ENCODE measurements at regions not wholly inside any gene's neighbourhood (a gene's known extent, or its start where the extent isn't known, plus 50 kb on each side); places are given as distances from the start of the nearest gene placed in this dataset.

DNA sequence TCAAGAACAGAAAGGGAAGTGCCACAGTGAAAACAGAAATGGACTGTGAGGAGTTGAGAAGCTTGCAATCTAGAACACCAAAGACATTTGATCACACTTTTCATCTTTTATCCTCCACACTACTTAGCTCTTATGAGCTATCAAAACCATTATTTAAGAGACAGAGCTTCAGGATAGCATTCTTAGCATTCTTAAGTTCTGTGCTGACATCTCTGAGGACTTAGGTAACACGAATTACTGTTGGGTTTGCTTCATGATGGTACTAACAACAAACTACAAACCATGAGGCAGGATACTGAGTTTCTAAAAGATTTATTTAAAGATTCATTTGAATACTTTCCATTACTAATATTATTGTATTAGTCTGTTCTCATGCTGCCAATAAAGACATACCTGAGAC is 1038.6 kb downstream of the TUSC7 start:
- DNase-seq (ENCODE audit: low spot score) = no peak
- TF ChIP-seq, protein P1, sequence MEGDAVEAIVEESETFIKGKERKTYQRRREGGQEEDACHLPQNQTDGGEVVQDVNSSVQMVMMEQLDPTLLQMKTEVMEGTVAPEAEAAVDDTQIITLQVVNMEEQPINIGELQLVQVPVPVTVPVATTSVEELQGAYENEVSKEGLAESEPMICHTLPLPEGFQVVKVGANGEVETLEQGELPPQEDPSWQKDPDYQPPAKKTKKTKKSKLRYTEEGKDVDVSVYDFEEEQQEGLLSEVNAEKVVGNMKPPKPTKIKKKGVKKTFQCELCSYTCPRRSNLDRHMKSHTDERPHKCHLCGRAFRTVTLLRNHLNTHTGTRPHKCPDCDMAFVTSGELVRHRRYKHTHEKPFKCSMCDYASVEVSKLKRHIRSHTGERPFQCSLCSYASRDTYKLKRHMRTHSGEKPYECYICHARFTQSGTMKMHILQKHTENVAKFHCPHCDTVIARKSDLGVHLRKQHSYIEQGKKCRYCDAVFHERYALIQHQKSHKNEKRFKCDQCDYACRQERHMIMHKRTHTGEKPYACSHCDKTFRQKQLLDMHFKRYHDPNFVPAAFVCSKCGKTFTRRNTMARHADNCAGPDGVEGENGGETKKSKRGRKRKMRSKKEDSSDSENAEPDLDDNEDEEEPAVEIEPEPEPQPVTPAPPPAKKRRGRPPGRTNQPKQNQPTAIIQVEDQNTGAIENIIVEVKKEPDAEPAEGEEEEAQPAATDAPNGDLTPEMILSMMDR (IDR thresholded peaks at IDR 0.05; ENCODE audit: extremely low read depth, missing control alignments) = no peak

DNA sequence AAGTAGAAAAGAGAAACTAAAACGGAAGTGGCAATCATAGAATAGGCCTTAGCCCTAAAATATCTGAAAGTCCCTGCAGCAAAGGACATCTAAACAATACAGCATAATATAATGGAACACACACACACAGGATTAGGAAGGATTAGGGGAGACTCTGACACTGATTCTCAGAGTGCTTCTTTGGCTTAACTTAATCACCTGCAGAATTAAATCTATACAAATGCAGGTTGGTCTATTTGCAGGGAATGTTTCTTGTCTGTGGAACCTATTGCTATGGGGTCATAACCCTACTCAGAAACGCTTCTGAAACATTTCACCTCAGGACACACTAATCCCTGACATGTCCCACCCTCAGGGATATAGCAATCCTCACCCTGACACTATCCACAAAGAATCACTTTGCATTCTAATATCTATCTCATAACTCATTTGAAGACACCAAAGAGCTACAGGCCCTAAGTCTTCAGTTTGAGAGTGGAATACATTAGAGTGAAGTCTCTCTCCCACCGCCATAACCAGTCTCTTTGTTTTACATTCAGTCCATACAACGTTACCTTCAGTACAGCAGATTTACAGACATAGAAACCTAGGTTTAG is 1041.2 kb downstream of the TUSC7 start:
- TF ChIP-seq, protein P1 (IDR thresholded peaks at IDR 0.05; ENCODE audit: extremely low read depth, missing control alignments) = no peak
- no peak for DNase-seq (ENCODE audit: low spot score)

DNA sequence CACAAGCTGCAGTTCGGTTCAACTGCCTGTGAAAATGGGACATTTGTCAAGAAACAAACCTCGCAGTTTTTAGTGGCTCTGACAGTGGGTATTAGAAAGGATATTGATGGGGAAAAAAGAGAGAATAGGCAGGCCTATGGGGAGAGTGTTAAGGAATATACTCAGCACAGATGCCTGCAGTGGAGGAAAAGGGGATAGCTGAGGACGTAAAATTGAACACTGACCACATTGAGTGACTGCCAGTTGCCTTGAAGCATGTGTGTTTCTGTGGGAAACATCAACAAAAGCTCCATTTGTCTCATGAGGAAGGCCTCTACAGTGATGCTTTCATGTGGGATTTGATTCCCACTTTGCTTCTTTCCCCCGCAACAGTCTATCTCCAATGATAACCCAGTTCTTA is 1042.1 kb downstream of the TUSC7 start:
- TF ChIP-seq, protein P1 (IDR thresholded peaks at IDR 0.05; ENCODE audit: extremely low read depth, missing control alignments) = no peak
- no peak for DNase-seq (ENCODE audit: low spot score)

DNA sequence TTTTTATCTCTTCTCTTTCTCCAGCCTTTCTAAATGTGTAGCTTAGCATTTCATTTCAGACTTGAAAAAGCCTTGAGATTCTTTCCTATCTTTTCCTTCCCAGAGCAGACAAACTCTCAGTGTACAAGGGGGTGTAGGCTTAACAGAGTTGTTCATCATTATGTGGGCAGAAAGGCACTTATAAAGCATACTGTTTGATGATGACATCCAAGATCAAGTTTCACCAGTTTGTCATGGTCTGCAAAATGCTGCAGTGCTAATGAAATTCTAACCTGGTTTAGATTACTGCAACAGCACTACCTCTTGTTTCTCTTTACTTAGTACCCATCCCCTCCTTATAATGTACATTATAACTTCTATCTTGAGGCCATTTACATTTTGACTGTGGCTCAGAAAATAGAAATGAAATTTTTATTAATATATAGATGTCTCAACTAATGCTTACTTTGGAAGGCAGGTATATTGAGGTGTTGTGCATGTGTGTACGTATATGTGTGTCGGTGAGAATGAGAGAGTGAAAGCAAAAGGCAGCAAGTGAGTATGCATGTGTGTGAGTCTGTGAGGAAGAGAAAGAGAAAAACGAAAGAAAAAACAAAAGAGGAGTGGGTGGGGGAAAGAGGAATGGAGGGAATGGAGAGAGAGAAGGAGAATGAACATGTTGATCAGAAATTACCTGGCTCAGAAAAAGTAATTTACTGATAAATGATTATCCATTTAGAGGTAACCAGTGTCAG is 1043.6 kb downstream of the TUSC7 start:
- no peak for DNase-seq (ENCODE audit: low spot score)
- TF ChIP-seq, protein P1 (IDR thresholded peaks at IDR 0.05; ENCODE audit: extremely low read depth, missing control alignments) = no peak

DNA sequence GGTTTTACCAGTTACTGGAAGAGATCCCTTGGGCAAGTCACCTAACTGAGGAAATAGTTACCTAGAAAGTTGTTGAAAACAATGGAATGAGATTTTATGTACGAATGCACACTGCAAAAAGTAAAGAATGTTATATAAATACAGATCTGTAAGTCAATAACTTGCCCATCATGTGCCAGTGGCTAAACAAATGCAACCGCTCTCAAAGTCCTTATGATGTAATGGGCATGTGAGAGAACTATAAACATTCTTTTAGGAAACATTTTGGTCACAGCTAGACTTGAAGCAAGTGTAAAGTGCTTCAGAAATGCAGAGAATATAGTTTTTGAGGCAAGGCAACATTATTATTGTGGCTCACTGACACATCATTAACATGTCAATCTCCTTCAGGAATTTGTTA is 1044.5 kb downstream of the TUSC7 start:
- TF ChIP-seq, protein P1 (IDR thresholded peaks at IDR 0.05; ENCODE audit: extremely low read depth, missing control alignments) = no peak
- no peak for DNase-seq (ENCODE audit: low spot score)

DNA sequence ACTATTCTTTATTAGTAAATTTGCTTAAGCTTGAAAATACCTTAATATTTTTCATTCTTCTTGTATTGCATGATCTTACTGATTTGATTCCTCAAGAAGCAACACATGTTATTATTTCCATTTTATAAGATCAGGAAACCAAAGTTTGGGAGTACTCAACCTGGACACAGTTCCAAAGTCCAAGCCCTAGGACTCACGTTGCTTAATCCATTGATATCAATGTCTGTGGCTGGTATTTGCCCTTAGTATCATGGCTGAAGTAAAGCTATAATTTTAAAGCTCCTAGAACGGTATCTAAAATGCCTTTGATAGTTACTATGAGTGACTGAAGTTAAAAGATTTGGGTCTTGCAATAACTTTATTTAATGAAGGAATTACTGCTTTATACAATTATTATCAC is 1045.3 kb downstream of the TUSC7 start:
- TF ChIP-seq, protein P1 (IDR thresholded peaks at IDR 0.05; ENCODE audit: extremely low read depth, missing control alignments) = no peak
- no peak for DNase-seq (ENCODE audit: low spot score)

DNA sequence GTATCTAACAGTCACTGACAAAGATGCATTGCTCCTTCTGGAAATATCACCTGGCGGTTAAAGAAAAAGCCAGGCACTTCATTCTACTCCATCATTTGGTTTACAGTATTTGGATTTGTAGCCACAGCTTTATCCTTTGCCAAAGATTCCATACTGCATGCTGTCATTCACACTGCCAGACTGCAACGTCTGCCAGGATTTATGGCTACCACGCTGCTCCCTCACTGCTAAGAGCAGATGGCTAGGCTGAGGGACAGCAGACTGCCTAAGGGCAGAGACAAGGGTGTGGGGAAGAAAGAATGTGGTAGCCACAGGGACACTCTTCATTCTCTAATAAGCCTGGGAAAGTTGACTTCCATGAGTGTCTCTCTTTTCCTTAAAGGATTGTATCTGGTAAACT is 1047.0 kb downstream of the TUSC7 start:
- TF ChIP-seq, protein P1 (IDR thresholded peaks at IDR 0.05; ENCODE audit: extremely low read depth, missing control alignments) = no peak
- no peak for DNase-seq (ENCODE audit: low spot score)

Measured in GM20000 (cell line).